ENCODE measurements at regions not wholly inside any gene's neighbourhood (a gene's known extent, or its start where the extent isn't known, plus 50 kb on each side); places are given as distances from the start of the nearest gene placed in this dataset.

DNA sequence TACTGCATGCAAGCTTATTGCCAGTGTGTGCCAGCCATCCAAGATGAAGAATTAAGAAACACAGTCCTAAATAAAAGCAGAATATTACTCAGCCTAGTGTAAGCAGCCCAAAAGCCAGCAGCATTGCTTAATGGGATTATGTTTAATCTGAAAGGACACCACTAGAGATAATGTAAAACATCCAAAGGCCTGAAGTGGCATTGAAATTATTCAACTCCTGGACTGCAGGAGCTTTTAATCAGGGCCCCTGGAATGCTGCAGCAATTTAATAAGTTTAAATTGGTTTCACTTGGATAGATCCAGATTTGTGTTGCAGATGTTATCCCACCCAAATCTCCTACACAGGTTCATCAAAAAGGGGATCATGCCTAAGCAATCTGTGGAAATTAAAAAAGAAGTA, 193.0 kb downstream of the C12orf50 start:
- DNase-seq, result no peak

- DNase-seq, result no peak
Observed at GRCh38 chr12:87828382-87828973, 200.7 kb downstream of the C12orf50 start.

- no peak for DNase-seq
Observed at GRCh38 chr12:87827638-87828264, 201.4 kb downstream of the C12orf50 start.

- no peak for DNase-seq
Observed at GRCh38 chr12:87822923-87823322, 206.3 kb downstream of the C12orf50 start.

DNA sequence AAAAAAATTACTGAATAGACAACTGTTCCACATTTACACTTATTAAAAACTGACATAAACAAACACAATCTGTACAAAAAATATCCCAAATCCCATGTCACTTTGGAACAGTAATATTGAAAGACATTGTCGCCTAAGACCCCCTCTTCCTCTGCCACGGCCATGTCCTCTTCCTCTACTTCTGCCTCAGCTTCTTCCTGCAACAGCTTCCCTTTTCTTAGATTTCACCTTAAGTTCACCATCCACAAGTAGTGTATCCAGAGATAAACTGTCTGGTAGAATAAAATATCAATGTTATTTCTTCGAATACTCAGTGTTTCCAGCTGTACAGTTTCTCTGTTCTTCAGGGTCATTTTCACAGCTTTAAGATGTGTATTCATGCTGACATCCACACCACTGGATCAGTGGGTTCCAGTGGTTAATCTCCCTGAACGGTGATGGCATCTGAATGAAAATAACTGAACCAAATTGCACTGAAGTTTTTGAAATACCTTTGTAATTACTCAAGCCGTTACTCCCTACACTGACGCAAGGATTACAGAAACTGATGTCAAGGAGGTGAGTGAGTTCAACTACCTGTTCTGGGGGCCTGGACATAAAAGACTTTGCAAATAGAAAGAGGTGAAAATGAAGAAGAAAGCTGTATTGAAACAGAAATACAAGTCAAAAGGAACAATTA, 208.5 kb downstream of the C12orf50 start:
- DNase-seq, result no peak

GRCh38 chr12:87818441-87818840, 210.8 kb downstream of the C12orf50 start:
- DNase-seq, result no peak

DNA sequence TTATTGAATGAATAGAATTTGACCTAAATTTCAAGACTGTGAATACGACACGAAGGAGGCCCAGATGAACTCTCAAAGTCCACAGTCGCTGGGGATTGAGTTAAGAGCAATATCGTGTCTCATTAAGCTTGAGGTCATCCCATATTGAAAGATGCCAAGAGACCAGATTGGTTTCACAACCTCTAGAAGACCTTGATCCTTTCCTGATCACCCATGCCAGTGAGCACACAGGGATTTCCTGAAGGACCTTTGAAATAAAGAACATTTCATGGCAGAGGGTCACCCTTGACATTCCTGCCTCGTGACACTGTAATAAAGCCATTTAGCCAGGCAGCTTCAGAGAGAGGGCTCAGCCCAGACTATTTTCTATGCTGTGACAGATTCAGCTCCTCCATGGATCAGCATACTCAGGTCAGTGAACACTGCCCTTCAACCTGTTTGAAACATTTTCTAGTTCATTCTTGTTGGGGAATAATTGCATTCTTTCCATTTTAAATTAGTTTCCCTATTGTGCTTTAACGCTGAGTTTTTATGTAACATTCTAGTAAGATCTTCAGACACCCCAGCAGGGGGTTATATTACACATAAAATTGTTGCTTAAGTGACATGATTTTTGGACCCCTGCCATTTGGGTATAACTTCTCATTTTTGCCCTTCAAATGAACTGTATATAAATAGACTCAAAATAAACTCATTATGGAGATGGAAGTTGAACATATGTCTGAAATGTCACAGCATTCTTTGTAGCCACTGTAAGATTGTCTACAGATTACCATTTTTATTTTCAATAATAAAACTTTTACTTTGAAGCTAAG, 213.2 kb downstream of the C12orf50 start:
- no peak for DNase-seq

- no peak for DNase-seq
Observed at GRCh38 chr12:87814625-87815024, 214.6 kb downstream of the C12orf50 start.

DNA sequence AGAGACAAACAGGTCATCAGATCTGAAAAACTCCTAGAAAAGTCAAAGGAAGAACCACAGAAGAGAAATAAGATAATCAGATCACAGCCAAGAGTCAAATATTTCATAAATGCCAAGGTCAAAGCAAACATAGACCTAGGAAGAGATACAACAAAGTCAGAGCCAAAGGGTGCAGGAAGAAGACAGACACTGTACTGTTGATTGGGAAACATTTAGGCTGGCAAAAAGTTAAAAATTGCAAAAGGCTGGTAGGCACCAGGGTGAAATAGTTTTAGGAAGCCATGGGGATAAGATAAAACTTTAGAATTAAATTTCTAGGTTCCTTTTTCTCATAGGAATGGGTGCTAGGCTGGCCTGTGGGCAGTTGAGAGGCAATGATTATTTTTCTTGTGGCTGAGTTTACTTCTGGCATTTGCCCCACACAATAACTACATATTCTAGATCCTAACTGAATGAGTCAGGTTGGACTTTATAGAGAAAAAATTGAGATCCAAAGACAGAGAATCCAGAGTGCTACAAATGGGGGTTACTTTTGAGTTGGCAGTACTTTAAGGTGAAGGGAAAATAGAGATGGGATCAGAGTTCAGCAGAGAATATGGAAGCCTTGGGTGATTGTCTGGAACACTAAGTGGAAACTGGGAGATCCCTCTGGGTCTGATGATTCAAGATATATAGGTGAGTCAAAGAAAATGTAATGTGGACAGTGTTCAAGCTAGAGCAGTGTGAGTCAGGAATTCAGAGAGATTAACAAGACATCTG, 215.5 kb downstream of the C12orf50 start:
- DNase-seq, result no peak

DNA sequence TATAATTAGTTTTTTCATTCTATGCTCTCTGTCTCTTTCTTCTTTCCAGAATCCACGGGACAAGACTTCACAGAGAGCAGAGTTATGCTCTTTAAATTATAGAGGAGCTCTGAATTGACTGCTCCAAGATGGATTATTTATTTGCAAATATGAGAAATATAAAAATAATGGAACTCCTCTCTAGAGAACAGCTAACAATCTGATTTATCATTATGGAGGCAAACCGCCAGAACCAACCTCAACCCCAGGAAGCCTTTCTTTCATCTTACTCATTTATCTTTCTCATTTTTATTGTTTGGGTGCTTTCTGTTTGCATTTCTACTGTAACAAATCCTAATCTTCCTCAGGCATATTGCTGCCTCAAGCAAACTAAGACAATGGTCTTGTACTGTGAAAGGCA, 216.5 kb downstream of the C12orf50 start:
- DNase-seq, result peak; percentile 3

- DNase-seq, result peak; percentile 1
Observed at GRCh38 chr12:87812030-87812429, 217.2 kb downstream of the C12orf50 start.

DNA sequence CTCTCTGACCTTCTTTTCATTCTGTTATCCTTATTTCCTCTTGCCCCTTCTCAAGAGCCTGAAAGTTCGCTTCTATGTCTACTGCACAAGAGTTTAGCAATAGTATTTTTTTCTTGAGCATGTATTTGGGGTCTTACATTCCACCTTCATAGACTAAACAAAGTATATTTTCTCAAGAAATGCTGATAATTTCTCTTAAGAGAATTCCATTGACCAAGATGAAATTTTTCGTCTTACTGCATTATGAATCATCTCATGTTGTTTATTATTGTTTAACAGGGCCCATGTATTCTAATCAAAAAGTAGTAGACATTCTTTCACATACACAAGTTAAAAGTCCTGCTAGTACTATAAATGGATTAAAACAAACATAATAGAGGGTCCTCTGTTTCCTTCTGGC, 219.3 kb downstream of the C12orf50 start:
- DNase-seq, result no peak

GRCh38 chr12:87807086-87807485, 222.1 kb downstream of the C12orf50 start:
- DNase-seq, result no peak

DNA sequence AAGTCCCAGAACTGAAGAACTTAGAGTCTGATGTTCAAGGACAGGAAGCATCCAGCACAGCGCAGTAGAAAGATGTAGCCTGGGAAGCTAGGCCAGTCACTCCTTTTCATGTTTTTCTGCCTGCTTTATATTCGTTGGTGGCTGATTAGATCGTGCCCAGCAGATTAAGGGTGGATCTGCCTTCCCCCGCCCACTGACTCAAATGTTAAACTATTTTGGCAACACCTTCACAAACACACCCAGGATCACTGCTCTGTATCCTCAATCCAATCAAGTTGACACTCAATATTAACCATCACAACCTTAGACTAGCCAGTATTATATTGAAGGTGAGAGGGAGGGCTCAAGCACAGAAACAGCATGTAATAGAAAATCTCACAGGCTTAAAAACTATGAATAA, 222.9 kb downstream of the C12orf50 start:
- no peak for DNase-seq

GRCh38 chr12:87804386-87804785, 224.8 kb downstream of the C12orf50 start:
- DNase-seq, result no peak

- DNase-seq, result no peak
Observed at GRCh38 chr12:87802721-87803011, 226.5 kb downstream of the C12orf50 start.

- DNase-seq, result no peak
Observed at GRCh38 chr12:87801860-87802720, 227.1 kb downstream of the C12orf50 start.

- DNase-seq, result no peak
Observed at GRCh38 chr12:87796961-87797516, 232.2 kb downstream of the C12orf50 start.

DNA sequence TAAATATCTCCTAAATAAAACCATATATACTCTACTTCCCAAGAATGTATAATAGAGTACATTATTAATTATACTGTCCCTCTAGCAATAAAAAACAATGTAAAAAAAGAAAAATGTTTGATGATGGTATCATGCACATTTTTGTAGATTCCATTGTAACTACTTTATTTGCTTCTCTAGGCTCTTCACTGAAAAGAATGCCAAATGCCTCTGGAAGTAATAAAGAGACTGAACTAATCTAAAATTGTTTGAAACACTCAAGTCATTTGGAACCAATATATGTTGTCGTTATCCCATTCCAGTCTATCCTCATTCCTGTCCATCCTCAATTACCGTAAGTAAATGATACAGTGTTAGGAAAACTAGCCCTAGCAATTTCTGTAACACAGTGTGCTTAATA, 233.6 kb downstream of the C12orf50 start:
- no peak for DNase-seq

DNA sequence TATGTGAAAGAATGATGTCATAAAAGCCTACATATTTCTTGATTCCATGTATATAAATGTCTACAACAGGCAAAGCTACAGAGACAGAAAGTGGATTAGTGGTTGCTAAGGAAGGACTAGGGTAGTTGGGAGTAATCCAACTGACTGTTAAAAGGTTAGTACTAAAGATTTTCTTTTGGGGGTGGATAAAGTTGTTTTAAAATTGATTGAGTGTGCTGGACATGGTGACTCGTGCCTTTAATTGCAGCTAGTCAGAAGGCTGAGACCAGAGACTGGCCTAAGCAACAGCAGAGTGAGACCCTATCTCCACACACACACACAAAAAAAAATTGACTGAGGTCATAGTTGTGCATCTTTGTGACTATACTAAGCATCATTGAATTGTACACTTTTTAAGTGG, 234.3 kb downstream of the C12orf50 start:
- DNase-seq, result no peak

- no peak for DNase-seq
Observed at GRCh38 chr12:87793131-87793530, 236.1 kb downstream of the C12orf50 start.

GRCh38 chr12:87784350-87784749, 244.9 kb downstream of the C12orf50 start:
- DNase-seq, result no peak
